ENCODE measurements at regions not wholly inside any gene's neighbourhood (a gene's known extent, or its start where the extent isn't known, plus 50 kb on each side); places are given as distances from the start of the nearest gene placed in this dataset.

DNA sequence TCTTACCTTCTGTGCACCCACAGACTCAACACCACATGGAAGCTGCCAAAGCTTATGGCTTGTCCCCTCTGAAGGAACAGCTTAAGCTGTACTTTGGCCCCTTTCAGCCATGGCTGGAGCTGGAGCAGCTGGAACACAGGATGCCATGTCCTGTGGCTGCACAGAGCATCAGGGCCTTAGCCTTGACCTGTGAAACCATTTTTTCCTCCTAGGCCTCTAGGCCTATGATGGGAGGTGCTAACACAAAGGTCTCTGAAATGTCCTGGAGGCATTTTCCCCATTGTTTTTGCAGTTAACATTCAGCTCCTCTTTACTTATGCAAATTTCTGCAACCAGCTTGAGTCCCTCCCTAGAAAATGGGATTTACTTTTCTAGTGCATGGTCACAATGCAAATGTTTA lies 461.4 kb upstream of the TYRP1 start:
- peaks cover 2% of the 10 kb centered on the region for H3K9me3 ChIP-seq
- CTCF ChIA-PET = no interaction called here
- H3K4me1 Mint-ChIP-seq = no peaks in the 10 kb centered on the region
- no peak overlapping the region for H3K4me3 Mint-ChIP-seq
- POLR2A ChIA-PET = interaction anchor here in 1 of 2 donors (0.6 kb wide), 1 partner anchor 93 kb away, joined by 3 read pairs; no protein-coding TSS in a partner anchor
- H3K27ac Mint-ChIP-seq = no peak overlapping the region
- H3K4me1 ChIP-seq (ENCODE audit: control insufficient read depth in 1 of 2, extremely low read depth in 1 of 2, insufficient read depth in 2 of 2, low read length in 2 of 2) = no peaks in the 10 kb centered on the region
- H3K27me3 Mint-ChIP-seq = no peaks in the 10 kb centered on the region
- no peak overlapping the region for H3K27ac ChIP-seq (ENCODE audit: low read length)
- H3K27me3 ChIP-seq (replicated peaks in 1 of 2; ENCODE audit: control insufficient read depth in 2 of 2, extremely low read depth in 1 of 2, insufficient read depth in 2 of 2, low read length in 1 of 2) = no peaks in the 10 kb centered on the region
- no peaks in the 10 kb centered on the region for H3K36me3 ChIP-seq (ENCODE audit: control insufficient read depth in 2 of 2, extremely low read depth in 1 of 2, insufficient read depth in 1 of 2, low read length in 1 of 2)
- no peak for DNase-seq
- H3K9me3 Mint-ChIP-seq = peaks cover 24 to 62% (median 32%) of the 10 kb centered on the region in 3 donors
- no peak overlapping the region for H3K4me3 ChIP-seq (ENCODE audit: control insufficient read depth in 1 of 2, extremely low read depth in 1 of 2, low read length in 1 of 2)
- no peak for ATAC-seq (replicated peaks in 1 of 4)
- no peaks in the 10 kb centered on the region for H3K36me3 Mint-ChIP-seq

DNA sequence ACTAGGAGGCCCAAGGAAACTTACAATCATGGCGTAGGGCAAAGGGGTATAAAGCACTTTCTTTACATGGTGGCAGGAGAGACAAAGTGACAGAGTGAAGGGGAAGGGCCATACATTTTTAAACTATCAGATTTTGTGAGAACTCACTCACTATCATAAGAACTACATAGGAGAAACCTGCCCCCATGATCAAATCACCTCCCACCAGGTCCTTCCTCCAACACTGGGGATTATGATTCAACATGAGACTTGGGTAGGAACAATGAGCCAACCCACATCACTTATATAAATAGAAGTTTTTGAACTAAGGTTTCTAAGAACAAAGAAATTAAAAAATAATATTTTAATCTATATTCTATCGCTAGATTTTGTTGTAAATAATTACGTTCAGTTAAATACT lies 460.3 kb upstream of the TYRP1 start:
- H3K36me3 Mint-ChIP-seq = no peaks in the 10 kb centered on the region
- H3K4me3 Mint-ChIP-seq = no peak overlapping the region
- peaks cover 5% of the 10 kb centered on the region for H3K9me3 ChIP-seq
- no peaks in the 10 kb centered on the region for H3K4me1 ChIP-seq (ENCODE audit: control insufficient read depth in 1 of 2, extremely low read depth in 1 of 2, insufficient read depth in 2 of 2, low read length in 2 of 2)
- no peak overlapping the region for H3K27ac Mint-ChIP-seq
- H3K27ac ChIP-seq (ENCODE audit: low read length) = no peak overlapping the region
- peaks cover 29 to 66% (median 31%) of the 10 kb centered on the region in 3 donors for H3K9me3 Mint-ChIP-seq
- no peaks in the 10 kb centered on the region for H3K36me3 ChIP-seq (ENCODE audit: control insufficient read depth in 2 of 2, extremely low read depth in 1 of 2, insufficient read depth in 1 of 2, low read length in 1 of 2)
- ChIA-PET POLR2A (no interaction called here), CTCF (no interaction called here)
- WGBS (ENCODE audit: insufficient coverage) = no CpG with 5 or more reads among the region's 3 CpGs
- H3K27me3 Mint-ChIP-seq = no peaks in the 10 kb centered on the region
- ATAC-seq (replicated peaks in 1 of 4) (no peak), DNase-seq (no peak)
- H3K4me3 ChIP-seq (ENCODE audit: control insufficient read depth in 1 of 2, extremely low read depth in 1 of 2, low read length in 1 of 2) = no peak overlapping the region
- no peaks in the 10 kb centered on the region for H3K27me3 ChIP-seq (replicated peaks in 1 of 2; ENCODE audit: control insufficient read depth in 2 of 2, extremely low read depth in 1 of 2, insufficient read depth in 2 of 2, low read length in 1 of 2)
- no peaks in the 10 kb centered on the region for H3K4me1 Mint-ChIP-seq

DNA sequence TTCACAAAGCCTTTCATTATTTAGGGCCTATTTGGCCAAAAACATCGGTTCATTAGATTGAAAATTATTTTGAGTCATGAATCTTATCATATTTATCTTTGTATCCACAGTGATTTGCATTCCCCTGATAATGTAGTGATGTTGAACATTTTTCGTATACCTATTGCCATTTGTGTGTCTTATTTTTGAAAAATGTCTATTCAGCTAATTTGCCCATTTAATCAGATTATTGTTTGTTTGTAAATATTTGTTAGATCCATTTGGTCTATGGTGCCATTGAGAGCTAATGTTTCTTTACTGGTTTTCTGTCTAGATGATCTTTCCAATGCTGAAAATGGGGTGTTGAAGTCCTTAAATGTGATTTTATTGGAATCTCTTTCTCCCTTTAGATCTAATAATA lies 439.2 kb upstream of the TYRP1 start:
- Mint-ChIP-seq H3K4me1 (no peaks in the 10 kb centered on the region), H3K9me3 (peaks cover 32 to 51% (median 43%) of the 10 kb centered on the region in 3 donors), H3K27ac (no peak overlapping the region), H3K4me3 (no peak overlapping the region), H3K27me3 (no peaks in the 10 kb centered on the region), H3K36me3 (no peaks in the 10 kb centered on the region)
- no peak overlapping the region for H3K27ac ChIP-seq (ENCODE audit: low read length)
- DNase-seq (no peak), ATAC-seq (replicated peaks in 1 of 4) (no peak)
- H3K4me1 ChIP-seq (ENCODE audit: control insufficient read depth in 1 of 2, extremely low read depth in 1 of 2, insufficient read depth in 2 of 2, low read length in 2 of 2) = no peaks in the 10 kb centered on the region
- no peaks in the 10 kb centered on the region for H3K27me3 ChIP-seq (replicated peaks in 1 of 2; ENCODE audit: control insufficient read depth in 2 of 2, extremely low read depth in 1 of 2, insufficient read depth in 2 of 2, low read length in 1 of 2)
- no peak overlapping the region for H3K4me3 ChIP-seq (ENCODE audit: control insufficient read depth in 1 of 2, extremely low read depth in 1 of 2, low read length in 1 of 2)
- WGBS (ENCODE audit: insufficient coverage) = no CpG with 5 or more reads among the region's 2 CpGs
- ChIA-PET CTCF (no interaction called here), POLR2A (no interaction called here)
- H3K36me3 ChIP-seq (ENCODE audit: control insufficient read depth in 2 of 2, extremely low read depth in 1 of 2, insufficient read depth in 1 of 2, low read length in 1 of 2) = no peaks in the 10 kb centered on the region
- peaks cover 2% of the 10 kb centered on the region for H3K9me3 ChIP-seq

DNA sequence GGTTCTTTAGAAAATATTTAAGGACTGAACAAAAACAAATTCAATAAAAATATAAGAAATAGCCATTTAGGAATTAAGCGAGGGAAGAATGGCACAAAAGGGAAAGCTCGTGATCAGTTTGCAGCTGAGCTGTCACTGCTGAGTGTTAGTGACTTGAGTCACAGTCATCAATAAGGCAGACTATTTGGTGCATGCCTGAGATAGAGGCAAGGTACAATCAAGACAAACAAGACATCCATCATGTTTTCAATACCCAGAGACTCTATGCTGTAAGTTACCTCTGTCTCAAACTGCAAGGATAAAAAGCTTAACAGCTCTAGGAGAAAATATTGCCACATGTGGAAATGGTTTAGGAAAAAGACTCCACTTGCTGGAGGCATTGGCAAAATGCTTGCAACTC lies 426.4 kb upstream of the TYRP1 start:
- H3K27me3 ChIP-seq (replicated peaks in 1 of 2; ENCODE audit: control insufficient read depth in 2 of 2, extremely low read depth in 1 of 2, insufficient read depth in 2 of 2, low read length in 1 of 2) = no peaks in the 10 kb centered on the region
- H3K27me3 Mint-ChIP-seq = no peaks in the 10 kb centered on the region
- ATAC-seq (replicated peaks in 1 of 4) (no peak), DNase-seq (no peak)
- H3K9me3 ChIP-seq = no peaks in the 10 kb centered on the region
- POLR2A ChIA-PET = no interaction called here
- H3K4me1 ChIP-seq (ENCODE audit: control insufficient read depth in 1 of 2, extremely low read depth in 1 of 2, insufficient read depth in 2 of 2, low read length in 2 of 2) = no peaks in the 10 kb centered on the region
- H3K4me1 Mint-ChIP-seq = no peaks in the 10 kb centered on the region
- peaks cover 21 to 48% (median 33%) of the 10 kb centered on the region in 3 donors for H3K9me3 Mint-ChIP-seq
- H3K4me3 Mint-ChIP-seq = no peak overlapping the region
- H3K36me3 ChIP-seq (ENCODE audit: control insufficient read depth in 2 of 2, extremely low read depth in 1 of 2, insufficient read depth in 1 of 2, low read length in 1 of 2) = no peaks in the 10 kb centered on the region
- H3K27ac ChIP-seq (ENCODE audit: low read length) = no peak overlapping the region
- no peak overlapping the region for H3K4me3 ChIP-seq (ENCODE audit: control insufficient read depth in 1 of 2, extremely low read depth in 1 of 2, low read length in 1 of 2)
- 80% methylated on average over 1 of the region's 2 CpGs for WGBS (ENCODE audit: insufficient coverage)
- CTCF ChIA-PET = no interaction called here
- no peak overlapping the region for H3K27ac Mint-ChIP-seq
- H3K36me3 Mint-ChIP-seq = no peaks in the 10 kb centered on the region

GRCh38 chr9:12271421-12271891 lies 421.7 kb upstream of the TYRP1 start:
- ATAC-seq (replicated peaks in 1 of 4) (no peak), DNase-seq (no peak)
- peaks cover 22 to 40% (median 22%) of the 10 kb centered on the region in 3 donors for H3K9me3 Mint-ChIP-seq
- H3K36me3 ChIP-seq (ENCODE audit: control insufficient read depth in 2 of 2, extremely low read depth in 1 of 2, insufficient read depth in 1 of 2, low read length in 1 of 2) = no peaks in the 10 kb centered on the region
- ChIA-PET CTCF (no interaction called here), POLR2A (no interaction called here)
- no peaks in the 10 kb centered on the region for H3K4me1 ChIP-seq (ENCODE audit: control insufficient read depth in 1 of 2, extremely low read depth in 1 of 2, insufficient read depth in 2 of 2, low read length in 2 of 2)
- H3K4me3 ChIP-seq (ENCODE audit: control insufficient read depth in 1 of 2, extremely low read depth in 1 of 2, low read length in 1 of 2) = no peak overlapping the region
- no peaks in the 10 kb centered on the region for H3K4me1 Mint-ChIP-seq
- no peak overlapping the region for H3K27ac ChIP-seq (ENCODE audit: low read length)
- 93% methylated on average over 2 of the region's 3 CpGs for WGBS (ENCODE audit: insufficient coverage)
- H3K27me3 ChIP-seq (replicated peaks in 1 of 2; ENCODE audit: control insufficient read depth in 2 of 2, extremely low read depth in 1 of 2, insufficient read depth in 2 of 2, low read length in 1 of 2) = no peaks in the 10 kb centered on the region
- no peaks in the 10 kb centered on the region for H3K36me3 Mint-ChIP-seq
- no peaks in the 10 kb centered on the region for H3K27me3 Mint-ChIP-seq
- no peak overlapping the region for H3K27ac Mint-ChIP-seq
- H3K4me3 Mint-ChIP-seq = no peak overlapping the region
- H3K9me3 ChIP-seq = no peaks in the 10 kb centered on the region

DNA sequence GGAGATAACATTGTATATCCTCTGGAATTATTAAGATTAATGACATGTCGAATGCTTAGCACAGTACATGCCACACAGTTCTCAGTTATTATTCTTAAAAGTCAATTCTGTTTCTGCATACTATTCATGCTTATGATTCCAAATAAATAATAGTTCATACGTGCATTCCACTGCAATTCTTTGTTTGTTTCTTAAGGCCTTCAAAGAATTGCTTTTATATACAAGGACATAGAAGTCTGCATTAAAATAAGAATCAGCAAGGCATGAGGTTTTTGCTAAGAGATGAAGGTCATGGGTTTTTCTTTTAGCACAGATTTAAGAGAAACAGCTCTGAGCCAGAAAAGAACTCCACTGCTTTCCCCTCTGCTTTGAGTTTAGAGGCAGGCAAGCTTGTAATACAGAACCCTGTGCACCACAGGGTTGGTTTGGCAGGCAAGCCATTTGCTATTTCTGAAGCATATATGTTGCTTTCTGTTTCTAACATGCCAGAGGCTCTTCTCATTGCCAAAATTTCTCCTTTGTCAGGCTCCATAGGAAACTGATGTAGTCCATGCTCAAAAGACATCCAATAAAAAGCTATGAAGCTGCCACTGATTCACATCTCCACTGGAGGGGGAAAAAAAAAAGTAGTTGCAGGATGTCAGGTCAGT lies 420.6 kb upstream of the TYRP1 start:
- ATAC-seq (replicated peaks in 1 of 4) (no peak), DNase-seq (no peak)
- Mint-ChIP-seq H3K9me3 (peaks cover 22 to 47% (median 29%) of the 10 kb centered on the region in 3 donors), H3K4me3 (no peak overlapping the region), H3K27ac (no peak overlapping the region), H3K4me1 (no peaks in the 10 kb centered on the region), H3K27me3 (no peaks in the 10 kb centered on the region), H3K36me3 (no peaks in the 10 kb centered on the region)
- no peaks in the 10 kb centered on the region for H3K4me1 ChIP-seq (ENCODE audit: control insufficient read depth in 1 of 2, extremely low read depth in 1 of 2, insufficient read depth in 2 of 2, low read length in 2 of 2)
- no peaks in the 10 kb centered on the region for H3K36me3 ChIP-seq (ENCODE audit: control insufficient read depth in 2 of 2, extremely low read depth in 1 of 2, insufficient read depth in 1 of 2, low read length in 1 of 2)
- no peaks in the 10 kb centered on the region for H3K9me3 ChIP-seq
- POLR2A ChIA-PET = no interaction called here
- no peak overlapping the region for H3K27ac ChIP-seq (ENCODE audit: low read length)
- no CpG with 5 or more reads among the region's 2 CpGs for WGBS (ENCODE audit: insufficient coverage)
- CTCF ChIA-PET = no interaction called here
- H3K27me3 ChIP-seq (replicated peaks in 1 of 2; ENCODE audit: control insufficient read depth in 2 of 2, extremely low read depth in 1 of 2, insufficient read depth in 2 of 2, low read length in 1 of 2) = no peaks in the 10 kb centered on the region
- H3K4me3 ChIP-seq (ENCODE audit: control insufficient read depth in 1 of 2, extremely low read depth in 1 of 2, low read length in 1 of 2) = no peak overlapping the region

- DNase-seq (no peak), ATAC-seq (replicated peaks in 1 of 4) (no peak)
- Histone ChIP-seq H3K9me3 (no peaks in the 10 kb centered on the region), H3K4me1 (ENCODE audit: control insufficient read depth in 1 of 2, extremely low read depth in 1 of 2, insufficient read depth in 2 of 2, low read length in 2 of 2) (no peaks in the 10 kb centered on the region), H3K36me3 (ENCODE audit: control insufficient read depth in 2 of 2, extremely low read depth in 1 of 2, insufficient read depth in 1 of 2, low read length in 1 of 2) (no peaks in the 10 kb centered on the region), H3K4me3 (ENCODE audit: control insufficient read depth in 1 of 2, extremely low read depth in 1 of 2, low read length in 1 of 2) (no peak overlapping the region), H3K27ac (ENCODE audit: low read length) (no peak overlapping the region), H3K27me3 (replicated peaks in 1 of 2; ENCODE audit: control insufficient read depth in 2 of 2, extremely low read depth in 1 of 2, insufficient read depth in 2 of 2, low read length in 1 of 2) (no peaks in the 10 kb centered on the region)
- Mint-ChIP-seq H3K4me1 (no peaks in the 10 kb centered on the region), H3K36me3 (no peaks in the 10 kb centered on the region), H3K4me3 (no peak overlapping the region), H3K9me3 (peaks cover 25 to 47% (median 30%) of the 10 kb centered on the region in 3 donors), H3K27me3 (no peaks in the 10 kb centered on the region), H3K27ac (no peak overlapping the region)
- CTCF ChIA-PET = no interaction called here
- WGBS (ENCODE audit: insufficient coverage) = no CpG with 5 or more reads among the region's 2 CpGs
- POLR2A ChIA-PET = interaction anchor here in 1 of 2 donors (0.6 kb wide), 1 partner anchor 1382 kb away, joined by 6 read pairs; no protein-coding TSS in a partner anchor
Observed at GRCh38 chr9:12274577-12274976, 418.6 kb upstream of the TYRP1 start.

Data from T-cell (primary cell).